GM21737 (cell line): ENCODE measurements at regions not wholly inside any gene's neighbourhood (a gene's known extent, or its start where the extent isn't known, plus 50 kb on each side); places are given as distances from the start of the nearest gene placed in this dataset.

ENCODE experiments used
- ATAC-seq: cut with Tn5 transposase; IDR thresholded peaks from one replicate; pipeline ENCODE4 v1.9.1; 2021; ENCODE audit warnings: mild to moderate bottlenecking, moderate library complexity; ENCODE audit not compliant: unreplicated experiment

DNA sequence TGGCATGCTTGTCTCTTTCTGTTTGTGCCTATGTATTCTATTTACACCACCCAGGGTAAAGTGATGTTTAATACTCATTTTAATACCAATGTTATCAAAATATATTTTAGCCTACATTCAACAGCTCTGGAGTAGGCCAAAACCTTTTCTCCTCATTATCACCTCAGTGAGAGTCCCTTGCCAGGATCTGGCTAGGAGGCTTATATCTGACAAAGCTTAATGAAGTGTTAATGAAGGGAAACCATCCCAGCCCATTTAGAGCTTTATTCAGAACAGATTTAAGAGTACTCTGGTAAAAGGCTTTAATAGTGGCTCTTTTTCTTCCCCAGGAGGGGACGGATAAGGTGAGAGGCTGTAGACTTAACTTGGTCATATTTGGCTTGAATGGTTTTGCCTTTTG lies 137.6 kb downstream of the GRIN2B start:
- ATAC-seq, result no peak

DNA sequence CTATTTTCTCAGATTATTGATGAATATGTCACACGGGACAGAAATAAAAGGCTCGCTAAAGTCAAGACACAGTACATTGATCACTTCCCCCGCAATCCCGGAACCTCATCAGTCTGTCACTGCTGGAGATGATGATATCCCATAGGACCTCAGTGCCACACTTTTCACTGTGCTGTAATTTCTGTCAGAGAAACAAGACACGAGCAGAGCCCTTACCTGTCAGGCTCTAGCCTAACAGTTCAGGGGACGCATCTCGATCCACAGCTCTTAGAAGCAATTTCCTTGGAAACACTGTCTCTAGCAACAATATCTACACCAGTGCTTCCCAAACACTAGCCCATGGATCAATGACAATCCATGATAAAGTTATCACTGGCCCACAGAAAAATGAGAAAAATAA lies 140.0 kb downstream of the GRIN2B start:
- no peak for ATAC-seq

DNA sequence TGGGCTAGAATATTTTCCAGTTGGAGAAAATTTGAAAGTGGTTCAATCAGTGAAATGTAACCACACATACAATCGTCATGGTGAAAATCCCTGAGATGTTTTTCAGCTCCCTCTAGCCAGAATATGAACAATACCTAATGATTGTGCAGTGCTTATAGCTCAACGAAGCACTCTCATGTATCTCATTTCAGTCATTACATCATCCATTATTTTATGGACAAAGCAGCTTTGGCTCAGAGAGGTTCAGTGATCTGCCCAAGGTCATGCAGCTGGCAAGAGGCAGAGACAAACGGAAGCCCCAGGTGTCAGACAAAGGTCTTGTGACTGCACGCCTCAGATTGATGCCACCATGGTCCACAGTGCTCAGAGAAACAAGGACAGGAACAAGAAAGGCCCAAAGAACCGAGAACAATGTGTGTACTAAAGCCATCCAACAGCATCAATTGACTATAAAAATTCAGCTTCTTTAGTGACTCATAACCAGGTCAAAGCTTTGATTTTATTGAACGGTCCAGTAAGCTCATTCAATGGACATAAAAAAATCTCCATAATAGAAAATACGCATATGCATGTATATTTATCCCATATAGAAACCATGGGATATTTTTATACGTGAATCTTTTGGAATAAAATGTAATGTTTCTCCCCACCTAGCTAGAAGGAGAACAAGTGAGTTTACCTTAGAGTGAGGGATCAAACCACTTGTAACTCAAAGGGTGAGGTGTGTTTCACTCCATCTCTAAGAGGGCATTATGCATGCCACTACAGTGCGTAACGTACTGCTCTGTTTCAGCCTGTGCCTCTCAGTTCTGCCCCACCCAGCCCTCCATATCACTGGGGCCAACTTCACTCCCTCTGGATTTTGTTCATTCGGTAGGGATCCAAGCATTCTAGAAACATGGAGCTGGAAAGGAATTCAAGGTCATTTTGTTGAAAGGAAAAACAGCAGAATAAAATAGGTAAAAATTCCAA lies 141.8 kb downstream of the GRIN2B start:
- ATAC-seq, result no peak

DNA sequence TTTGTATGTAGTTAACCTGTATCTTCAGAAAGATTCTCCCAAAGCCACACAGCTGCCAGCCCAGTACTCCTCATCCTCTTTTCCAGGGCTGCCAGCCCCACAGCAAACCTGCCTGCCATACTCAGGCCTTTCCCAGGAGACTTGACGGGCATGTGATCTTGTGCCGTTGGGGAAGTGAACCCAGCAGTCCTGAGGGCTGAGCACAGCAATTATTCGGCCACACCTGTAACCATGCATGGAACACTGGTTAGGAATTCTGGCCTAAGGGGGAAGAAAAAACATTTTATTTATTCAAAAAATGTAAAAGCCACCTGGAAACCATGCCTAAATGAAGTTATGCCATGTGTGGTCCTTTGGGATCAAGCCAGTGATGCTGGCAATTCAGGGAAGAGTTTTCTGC lies 145.3 kb downstream of the GRIN2B start:
- no peak for ATAC-seq

DNA sequence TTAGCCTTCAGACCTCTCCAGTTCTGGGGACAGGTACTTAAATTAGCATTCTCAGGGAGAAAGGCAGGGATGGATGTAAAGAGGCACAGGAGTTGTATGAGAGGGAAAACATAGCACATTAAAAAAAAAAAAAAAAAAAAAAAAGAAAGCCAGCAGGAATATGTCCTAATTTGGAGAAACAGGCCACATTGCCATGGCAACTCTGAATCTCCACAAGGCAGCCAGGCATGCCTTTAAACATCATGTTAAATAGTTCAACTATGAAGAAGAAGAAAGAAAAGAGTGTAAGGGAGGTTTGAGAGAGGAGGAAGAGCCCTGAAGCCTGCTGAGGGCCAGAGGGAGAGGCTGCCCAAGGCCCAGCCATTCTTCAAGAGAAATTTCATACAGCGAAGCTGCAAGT lies 145.8 kb downstream of the GRIN2B start:
- no peak for ATAC-seq

DNA sequence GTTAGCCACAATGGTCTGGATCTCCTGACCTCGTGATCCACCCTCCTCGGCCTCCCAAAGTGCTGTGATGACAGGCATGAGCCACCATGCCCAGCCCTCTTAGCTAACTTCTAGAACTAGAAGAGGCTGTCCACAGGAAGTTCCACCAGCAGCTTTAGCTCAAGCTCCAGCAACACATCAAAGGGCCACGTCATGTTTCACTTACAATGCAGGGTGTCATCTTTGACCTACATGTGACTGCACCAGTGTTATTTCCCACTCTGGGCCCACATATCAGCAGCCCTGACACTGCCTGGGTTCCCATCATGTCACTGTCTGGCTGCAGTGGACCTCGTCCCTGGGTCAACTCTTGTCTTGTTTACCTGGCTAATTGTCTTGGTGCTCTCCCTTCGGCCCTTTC lies 147.2 kb downstream of the GRIN2B start:
- ATAC-seq, result no peak

DNA sequence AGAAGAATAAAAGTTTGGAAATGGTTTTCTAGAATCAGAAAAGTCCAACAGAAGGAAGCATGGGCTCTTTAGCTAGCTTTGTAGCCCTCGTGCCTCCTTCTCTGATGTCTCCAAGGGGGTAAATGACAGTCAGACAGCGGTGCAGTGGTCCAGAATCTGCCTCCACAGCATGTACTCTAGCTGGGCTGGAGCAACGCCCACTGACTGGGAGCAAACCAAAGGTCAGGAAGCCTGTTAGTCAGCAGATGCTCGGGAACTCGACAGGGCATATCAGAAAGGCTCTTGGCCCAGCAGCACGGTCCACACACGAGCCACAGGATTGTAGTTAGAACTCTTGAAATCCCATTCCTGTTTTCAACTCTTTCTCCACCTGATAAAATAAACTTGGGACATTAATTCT lies 164.3 kb downstream of the GRIN2B start:
- no peak for ATAC-seq

DNA sequence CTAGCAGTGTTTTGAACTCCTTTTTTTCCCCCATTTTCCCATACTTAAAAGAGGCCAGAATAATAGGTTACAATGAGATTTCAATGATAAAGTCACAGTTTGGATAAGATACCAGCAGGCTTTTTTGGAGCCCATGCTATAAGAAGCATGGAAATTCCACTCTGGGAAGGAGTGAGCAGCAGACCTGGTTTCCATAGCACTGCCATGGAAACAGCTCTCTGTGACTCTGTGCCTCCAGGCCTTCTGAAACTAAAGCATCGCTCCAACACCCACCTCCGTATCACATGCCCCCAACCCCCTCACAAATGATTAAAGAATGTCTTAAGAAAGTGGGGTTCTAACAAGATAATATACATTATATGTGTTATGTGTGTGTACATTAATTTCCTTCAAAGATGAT lies 165.0 kb downstream of the GRIN2B start:
- no peak for ATAC-seq

DNA sequence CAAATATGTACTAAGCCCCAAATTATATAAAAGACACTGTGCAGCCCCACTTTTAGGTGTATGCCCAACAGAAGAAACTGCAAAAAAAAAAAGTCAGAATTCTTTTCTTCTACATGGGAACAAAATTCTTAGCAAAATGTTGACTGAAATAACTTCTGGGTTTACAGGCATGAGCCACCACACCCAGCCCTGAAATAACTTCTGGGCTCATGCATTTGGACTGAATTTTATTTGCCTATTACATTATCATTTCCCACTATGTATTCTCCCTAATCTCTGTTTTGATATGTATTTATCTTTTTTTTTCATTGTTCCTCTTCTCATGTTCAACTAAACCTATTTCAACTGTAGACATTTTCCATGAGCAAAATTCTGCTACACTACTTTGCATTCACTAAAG lies 169.2 kb downstream of the GRIN2B start:
- ATAC-seq, result no peak

DNA sequence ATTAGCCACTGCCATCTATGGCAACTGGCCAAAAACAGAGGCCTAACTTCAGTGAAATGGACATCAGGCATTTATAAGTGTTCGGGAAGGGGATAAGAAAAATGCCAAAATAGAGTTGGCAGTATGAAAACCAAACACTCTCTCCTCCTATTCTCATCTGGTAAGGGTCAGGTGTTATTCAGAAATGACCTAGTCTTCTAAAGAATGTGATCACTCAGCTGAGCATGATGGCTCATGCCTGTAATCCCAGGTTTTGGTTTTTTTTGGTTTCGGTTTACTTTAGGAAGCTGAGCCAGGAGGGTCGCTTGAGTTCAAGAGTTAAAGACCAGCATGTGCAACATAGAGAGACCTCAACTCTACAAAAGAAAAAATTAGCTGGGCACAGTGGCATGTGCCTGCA lies 170.3 kb downstream of the GRIN2B start:
- ATAC-seq, result no peak

DNA sequence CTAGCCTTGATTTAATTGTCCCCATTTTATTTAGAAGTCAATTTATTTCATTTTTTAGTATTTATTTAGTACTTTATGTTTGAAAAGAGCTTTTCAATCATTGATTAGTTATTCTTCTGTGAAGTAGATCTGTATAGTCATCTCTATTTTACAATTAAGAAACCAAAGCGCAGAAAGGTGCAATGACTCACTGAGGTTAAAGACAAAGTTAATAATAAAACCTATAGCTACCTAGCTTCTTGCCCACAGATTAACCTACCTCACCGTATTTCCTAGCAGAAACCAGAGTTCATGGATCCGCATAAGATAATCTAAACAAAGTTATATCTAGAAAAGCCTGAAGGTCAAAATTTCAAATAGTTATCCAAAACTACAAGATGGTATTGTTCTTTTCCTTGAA lies 176.4 kb downstream of the GRIN2B start:
- no peak for ATAC-seq

DNA sequence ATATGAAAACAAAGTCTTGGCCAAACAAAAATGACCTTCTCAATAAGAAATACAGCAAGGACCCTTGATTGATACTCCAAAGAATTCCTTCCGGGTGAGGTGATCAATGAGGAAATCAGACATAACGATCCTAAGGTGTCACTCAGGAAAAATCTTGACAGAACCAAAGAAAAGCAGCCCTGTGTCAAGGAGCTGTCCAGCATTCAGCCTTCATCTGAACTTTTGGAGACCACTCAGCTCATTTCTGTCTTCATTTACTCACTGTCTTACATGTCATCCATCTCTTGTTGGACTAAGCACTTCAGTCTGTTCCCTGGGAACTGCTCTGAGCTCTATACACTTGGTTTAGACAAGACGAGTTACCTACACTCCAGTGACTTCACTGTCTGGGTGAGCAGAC lies 179.9 kb downstream of the GRIN2B start:
- no peak for ATAC-seq

DNA sequence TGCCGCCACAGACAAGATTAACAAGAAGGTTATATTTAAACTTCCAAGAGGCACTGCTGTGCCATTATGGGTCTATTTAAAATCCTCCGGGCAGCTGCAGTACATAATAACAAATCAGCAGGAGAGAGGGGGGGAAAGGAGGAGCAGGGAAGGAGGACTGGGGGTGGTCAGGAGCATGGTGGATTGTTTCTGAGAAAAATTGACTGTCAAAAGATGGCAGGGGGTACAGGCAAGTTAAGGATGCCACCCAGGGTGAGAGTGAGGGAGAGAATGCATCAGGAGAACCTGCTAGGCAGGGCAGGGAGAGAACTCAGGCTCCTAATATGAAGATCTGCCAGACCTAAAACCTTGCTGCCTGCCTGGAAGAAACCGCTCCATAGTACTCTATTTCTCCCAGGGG lies 181.8 kb downstream of the GRIN2B start:
- no peak for ATAC-seq

DNA sequence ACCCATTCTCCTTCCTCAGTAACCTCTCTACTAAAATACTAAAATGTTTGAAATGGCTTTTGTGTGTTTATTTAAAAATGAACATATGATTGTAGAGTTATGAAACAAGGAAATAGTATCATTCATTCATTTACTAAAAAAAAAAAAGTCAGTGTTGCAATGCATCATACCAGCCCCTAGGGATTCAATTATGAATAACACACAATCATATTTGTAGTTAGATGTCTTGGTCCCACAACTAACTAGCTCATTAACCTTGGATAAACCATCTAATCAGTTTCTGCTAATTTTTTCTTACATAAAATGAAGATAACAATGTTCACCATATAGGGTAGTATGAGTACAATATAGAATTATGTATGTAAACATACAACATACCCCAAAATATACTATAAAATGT lies 183.2 kb downstream of the GRIN2B start:
- no peak for ATAC-seq

DNA sequence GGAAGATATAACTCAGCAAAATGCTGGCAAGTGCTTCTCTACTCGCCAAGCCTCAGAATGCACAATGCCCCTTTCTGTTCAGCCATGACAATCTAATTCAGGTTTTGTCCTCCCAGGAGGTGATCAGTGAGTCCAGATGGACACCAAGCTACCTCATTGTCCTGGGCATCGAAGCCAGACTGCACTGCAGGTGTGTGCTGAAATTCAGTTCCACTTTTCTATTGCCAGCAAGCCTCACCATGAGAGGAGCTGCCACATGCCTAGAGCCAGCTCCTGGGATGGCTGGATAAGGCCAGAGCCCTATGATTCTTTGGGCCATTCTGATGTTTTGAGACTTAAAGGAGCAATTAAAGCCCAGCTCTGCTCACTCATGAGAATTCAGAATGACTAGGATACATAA lies 186.7 kb downstream of the GRIN2B start:
- no peak for ATAC-seq

DNA sequence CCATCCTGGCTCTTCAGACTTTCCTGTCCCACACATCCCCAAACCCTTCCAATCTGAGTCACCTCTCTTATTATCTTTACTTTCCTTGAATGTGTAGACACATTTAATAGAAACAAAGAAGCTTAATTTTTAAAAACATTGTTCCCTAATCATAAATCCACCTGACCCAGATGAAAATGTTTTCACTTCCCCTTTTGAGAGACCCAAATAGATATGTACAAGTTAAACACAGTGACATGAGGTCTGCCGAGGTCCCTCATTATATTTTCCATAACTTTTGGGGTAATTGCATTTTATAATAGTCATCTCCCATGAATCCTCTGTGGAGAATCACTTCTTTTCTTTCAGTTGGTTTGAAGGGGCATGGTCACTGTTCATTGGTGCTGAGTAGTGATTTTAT lies 191.1 kb downstream of the GRIN2B start:
- no peak for ATAC-seq

DNA sequence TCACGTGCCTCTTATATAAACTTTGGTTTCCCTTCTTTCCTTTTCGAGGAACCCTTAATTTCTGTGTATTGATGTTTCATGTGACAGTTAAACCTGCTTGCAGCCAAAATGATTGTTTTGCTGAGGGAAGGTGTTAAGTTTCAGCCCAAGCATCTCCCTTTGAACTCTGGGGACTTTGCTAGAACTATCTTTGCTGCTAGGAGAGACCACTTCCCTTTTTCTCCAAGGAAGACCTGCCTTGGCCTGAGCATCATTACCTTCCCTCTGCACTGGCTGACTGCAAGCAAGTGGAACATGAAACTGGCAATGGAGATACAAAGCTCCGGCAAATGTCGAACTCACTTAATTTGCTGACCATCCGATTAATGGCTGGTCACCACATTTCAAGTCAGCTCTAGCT lies 192.8 kb downstream of the GRIN2B start:
- ATAC-seq, result no peak

DNA sequence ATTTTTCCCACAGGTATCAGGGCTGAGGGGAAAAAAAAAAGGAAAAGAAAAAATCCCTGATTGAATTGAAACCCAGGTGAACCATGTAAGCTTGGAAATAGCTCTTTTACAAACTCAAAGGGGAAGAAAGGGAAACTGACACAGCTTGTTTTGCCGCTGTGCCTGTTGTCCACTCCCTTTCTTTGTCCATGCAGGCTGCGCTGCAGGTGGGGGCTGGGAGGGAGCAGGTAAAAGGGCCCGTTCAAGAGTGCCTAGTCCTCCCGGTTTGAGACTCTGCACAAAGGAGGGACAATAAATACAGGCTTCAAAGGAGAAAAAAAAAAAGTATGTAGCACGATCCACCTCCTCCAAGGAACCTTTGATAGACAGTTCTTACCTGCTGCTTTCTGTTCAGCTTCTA lies 194.8 kb downstream of the GRIN2B start:
- no peak for ATAC-seq

DNA sequence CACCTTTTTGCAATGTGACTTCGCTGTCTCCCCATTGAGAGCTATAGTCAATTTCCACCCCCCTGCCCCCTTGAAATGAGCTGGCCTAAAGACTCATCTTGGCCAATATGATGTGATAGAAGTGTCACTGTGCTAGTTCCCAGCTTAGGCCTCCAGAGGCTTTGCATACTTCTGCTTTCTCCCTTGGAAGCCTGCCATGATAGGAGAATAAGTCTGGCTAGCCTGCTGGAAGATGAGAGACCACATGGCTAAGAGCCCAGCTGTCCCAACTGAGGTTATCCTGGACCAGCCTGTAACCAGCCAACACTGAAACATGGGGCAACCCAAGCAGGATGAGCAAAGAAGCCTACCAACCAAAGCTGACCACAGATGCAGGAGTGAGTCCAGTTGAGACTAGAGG lies 196.9 kb downstream of the GRIN2B start:
- ATAC-seq, result no peak

DNA sequence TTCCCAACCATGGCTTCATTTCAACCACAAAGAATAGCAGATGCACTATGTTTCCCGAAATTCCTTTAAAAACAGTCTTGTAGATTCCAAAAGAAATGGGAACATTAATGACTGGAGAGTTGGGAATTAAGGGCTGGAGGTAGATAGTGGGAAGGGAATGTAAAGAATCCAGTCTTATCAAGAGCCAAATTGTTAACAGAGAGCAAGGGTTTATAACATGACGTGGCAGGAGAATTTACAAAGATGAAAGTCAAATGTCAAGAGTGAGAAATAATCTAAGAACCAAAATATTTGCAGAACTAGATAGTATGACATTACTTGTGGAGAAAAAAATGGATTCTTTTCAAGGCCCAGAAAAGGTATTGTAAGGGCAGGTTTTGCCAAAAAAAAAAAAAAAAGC lies 200.9 kb downstream of the GRIN2B start:
- ATAC-seq, result no peak

DNA sequence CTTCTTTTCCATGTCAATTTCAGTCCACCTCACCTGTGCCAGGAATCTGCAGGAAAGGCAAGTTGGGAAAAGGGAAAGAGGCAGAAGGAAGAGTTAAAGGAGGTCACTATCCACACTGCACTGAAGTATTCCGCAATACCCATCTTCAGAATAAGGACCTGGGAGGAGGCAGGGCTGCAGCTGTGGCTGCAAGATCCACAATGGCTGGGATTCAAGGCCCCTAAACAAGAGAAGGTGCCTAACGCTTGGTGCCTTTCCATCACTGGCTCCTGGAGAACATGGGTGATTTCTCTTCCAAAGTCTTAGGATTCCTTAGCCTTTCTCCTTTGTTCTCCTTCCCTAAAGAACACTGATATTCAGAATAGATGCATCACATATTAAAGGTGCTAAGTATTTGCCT lies 204.0 kb downstream of the GRIN2B start:
- ATAC-seq, result no peak

DNA sequence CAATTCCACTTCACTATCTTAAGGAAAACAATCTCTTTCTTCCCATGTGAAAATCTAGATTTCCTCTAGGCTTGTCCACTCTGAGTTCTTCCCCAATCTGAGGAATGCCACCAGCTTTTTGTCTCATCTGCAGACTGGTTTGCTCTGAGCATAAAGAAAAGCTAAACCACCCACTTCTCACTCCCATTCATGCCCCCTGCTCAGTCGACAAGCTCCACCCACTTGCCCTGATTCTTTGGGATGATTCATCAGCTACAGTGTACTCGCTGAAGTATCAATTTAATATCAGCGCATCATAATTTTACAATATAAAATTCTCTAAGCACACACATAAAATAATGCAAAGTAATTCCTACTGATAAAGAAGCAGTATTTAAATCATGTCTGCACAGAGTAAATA lies 209.1 kb downstream of the GRIN2B start:
- no peak for ATAC-seq

DNA sequence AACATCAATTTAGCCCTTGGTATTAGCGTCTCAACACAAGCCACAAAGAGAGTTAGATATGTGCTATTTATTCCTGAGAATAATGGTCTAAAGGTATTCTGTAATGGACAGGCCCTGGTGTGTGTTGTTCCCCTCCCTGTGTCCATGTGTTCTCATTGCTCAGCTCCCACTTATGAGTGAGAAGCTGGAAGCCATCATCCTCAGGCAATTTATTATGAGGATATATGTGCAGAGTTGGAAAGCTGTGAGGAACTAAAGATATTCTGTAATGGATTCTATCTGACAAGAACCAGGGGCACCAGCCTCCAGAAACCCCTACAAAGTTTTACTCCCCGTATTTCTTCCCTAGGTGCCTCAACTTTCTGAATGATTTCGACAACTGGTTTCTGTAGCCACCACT lies 210.8 kb downstream of the GRIN2B start:
- ATAC-seq, result no peak
